ENCODE measurements at regions not wholly inside any gene's neighbourhood (a gene's known extent, or its start where the extent isn't known, plus 50 kb on each side); places are given as distances from the start of the nearest gene placed in this dataset.
"Not testable (repeated sequence)": the region's sequence is repeated elsewhere in the genome, so short reads cannot be mapped to it uniquely, and the experiment has no call there.

DNA sequence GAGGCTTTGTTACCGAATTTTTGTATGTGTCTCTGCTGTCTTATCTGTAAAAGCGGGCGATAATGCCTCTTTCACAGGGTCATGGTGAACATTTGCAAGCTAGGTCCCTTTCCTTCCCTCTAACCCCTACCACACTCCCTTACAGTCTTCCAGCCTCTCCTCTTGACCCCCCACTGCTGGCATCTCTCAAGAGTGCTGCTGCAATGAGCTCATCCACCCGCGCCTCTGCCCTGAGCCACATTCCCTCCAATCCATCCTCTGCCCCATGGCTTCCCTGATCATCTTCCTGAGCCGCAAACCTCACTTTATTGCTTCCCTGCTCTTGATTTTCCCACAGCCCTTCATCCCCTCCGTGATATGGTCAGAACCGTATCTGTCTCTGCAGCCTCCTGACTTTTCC lies 343.6 kb downstream of the BCL11B start:
- Mint-ChIP-seq H3K36me3 (peaks cover 6% of the 10 kb centered on the region), H3K4me3 (no peak overlapping the region), H3K4me1 (peaks cover 30% of the 10 kb centered on the region), H3K27ac (no peak overlapping the region), H3K9me3 (no peaks in the 10 kb centered on the region)
- DNase-seq (ENCODE audit: low spot score in 2 of 2), result no peak
- no peak for ATAC-seq

DNA sequence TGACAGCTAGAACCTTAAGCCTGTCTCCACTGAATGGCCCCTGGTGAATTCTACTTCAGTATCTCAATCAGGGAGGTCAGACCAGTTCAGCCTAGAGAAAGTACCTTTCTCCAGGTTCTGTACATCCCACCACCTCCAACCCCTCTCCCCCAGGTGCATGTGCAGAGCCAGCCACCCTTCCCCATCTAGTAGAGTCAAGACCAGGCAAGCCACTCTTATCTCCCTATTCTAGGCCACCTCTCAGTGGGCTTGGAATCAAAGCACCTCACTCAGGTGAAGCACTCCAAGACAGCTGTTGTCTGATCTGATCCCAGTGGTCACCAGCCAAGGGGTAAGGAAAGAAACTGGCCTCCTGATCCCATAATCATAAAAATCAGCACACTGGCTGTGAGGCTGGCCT lies 340.9 kb downstream of the BCL11B start:
- DNase-seq (ENCODE audit: low spot score in 2 of 2) (no peak), ATAC-seq (no peak)
- Mint-ChIP-seq H3K9me3 (no peaks in the 10 kb centered on the region), H3K4me3 (no peak overlapping the region), H3K36me3 (peaks cover 6% of the 10 kb centered on the region), H3K27ac (peak overlapping the region; percentile 83), H3K4me1 (peaks cover 48% of the 10 kb centered on the region)

DNA sequence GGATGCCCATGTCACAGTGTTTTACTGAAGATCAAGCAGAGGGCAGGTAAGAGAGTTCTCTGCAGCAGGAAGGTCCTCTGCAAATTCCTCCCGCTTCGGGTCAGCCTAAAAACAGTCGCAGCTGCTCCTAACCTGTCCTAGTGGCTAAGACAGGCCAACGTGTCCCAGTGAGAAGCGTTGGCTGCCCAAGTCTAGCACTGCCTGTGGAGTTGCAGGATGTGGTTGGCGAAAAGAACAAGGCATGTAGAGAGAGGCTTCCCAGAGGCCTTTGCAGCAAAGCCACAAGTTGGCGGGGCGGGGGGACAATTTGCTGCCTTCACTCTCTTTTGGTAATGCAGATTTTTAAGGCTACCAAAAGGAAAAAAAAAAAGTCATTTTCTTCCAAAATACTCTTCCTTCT lies 340.1 kb downstream of the BCL11B start:
- DNase-seq (ENCODE audit: low spot score in 2 of 2), result peak; percentile 19 to 60
- Mint-ChIP-seq H3K4me3 (peak overlapping the region; percentile 53), H3K27ac (peak overlapping the region; percentile 83), H3K36me3 (peaks cover 6% of the 10 kb centered on the region), H3K4me1 (peaks cover 48% of the 10 kb centered on the region), H3K9me3 (no peaks in the 10 kb centered on the region)
- peak; percentile 84 for ATAC-seq

DNA sequence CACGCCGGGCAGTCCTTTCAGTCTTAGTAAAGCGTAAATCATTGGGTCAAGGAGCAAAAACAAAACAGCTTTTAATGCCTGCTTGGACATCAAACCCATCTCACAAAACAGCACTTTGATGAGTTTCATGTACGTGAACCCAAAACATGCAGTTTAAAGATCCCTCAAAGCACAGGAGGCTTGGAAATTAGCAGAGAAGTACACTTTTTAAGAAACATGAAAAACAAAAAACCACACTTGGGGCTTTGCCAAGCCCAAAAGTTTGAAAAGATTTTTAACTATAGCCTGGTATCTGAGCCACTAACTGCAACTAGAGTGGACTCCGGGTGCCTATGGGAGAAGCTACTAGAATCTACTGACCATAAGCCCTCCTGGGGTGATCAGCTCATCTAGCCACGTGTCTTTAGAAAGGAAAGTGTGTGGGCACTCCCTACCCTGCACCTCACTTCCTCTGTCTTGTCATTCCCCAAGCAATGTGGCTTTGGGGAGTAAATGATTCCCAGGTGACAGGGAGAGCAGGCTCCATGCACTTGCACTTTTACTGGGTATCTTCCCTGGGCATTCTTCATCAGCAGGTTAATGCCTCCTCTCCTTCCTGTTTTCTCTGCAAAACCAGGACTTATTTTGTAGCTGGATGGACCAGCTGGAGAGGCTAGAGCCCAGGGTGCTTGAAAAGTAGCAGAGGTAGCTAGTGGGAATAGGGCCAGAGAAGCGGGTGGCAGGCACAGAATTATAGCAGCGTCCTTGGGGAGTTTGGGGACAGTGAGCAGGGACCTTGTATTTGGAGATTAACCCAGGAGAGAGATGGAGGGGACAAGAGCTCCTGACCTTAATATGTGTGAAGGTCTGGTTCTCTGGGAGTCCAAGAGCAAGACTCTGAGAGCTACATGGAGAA lies 339.3 kb downstream of the BCL11B start:
- Mint-ChIP-seq H3K4me1 (peaks cover 54% of the 10 kb centered on the region), H3K4me3 (peak overlapping the region; percentile 53), H3K9me3 (no peaks in the 10 kb centered on the region), H3K27ac (peak overlapping the region; percentile 83), H3K36me3 (peaks cover 6% of the 10 kb centered on the region)
- DNase-seq (ENCODE audit: low spot score in 2 of 2), result no peak
- peak; percentile 33 for ATAC-seq

DNA sequence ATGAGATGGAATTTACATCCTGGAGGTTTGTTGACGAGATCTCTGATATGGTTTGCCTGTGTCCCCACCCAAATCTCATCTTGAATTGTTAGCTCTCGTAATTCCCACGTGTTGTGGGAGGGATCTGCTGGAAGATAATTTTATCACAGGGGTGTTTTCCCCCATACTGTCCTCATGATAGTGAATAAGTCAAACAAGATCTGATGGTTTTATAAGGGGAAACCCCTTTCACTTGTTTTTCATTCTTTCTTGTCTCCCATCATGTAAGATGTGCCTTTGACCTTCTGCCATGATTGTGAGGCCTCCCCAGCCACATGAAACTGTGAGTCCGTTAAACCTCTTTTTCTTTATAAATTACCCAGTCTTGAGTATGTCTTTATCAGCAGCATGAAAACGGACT lies 337.4 kb downstream of the BCL11B start:
- H3K27ac Mint-ChIP-seq; H3K9me3 Mint-ChIP-seq; H3K4me3 Mint-ChIP-seq; H3K36me3 Mint-ChIP-seq; DNase-seq (ENCODE audit: low spot score in 2 of 2); ATAC-seq: not testable (repeated sequence)
- H3K4me1 Mint-ChIP-seq, result peaks cover 60% of the 10 kb centered on the region

DNA sequence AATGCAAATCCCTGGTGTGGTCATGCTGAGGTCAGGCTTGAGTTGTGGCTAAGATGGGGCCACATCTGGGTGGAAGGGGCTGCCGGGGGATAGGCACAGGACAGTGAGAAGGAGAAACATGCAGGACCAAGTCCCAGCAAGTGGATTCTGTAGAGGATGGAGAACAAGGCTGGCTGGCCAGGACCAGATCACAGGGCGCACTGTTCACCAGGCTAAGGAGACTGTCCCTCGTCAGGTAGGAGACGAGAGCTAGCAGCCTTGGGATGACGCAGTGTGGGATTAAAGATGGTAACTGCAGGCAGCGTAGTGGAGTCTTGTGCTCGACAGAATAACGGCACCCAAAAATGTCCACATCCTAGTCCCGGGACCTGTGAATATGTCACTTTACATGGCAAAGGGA lies 336.1 kb downstream of the BCL11B start:
- Mint-ChIP-seq H3K36me3 (peaks cover 6% of the 10 kb centered on the region), H3K9me3 (no peaks in the 10 kb centered on the region), H3K27ac (no peak overlapping the region), H3K4me3 (no peak overlapping the region), H3K4me1 (peaks cover 58% of the 10 kb centered on the region)
- DNase-seq (ENCODE audit: low spot score in 2 of 2) (no peak), ATAC-seq (no peak)

DNA sequence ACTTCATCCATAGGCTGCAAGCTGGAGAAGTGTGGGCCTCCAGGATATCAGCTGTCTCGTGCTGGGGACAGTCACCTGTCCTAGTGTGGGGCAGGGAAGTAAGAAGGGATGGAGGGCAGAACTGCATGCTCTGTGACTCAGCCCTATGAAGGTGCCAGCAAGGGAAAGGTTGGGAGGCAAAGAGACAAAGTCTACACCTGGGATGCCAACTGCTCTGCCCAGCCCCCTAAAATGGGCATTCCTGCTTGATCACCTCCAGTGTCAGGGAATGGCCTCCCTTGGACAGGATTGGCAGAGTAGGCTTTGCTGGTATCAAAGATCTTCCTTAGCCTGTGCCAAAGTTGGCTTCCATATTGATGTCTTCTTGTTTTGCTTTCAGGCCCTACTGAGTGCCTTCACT lies 335.0 kb downstream of the BCL11B start:
- peaks cover 2% of the 10 kb centered on the region for H3K36me3 Mint-ChIP-seq
- no peak for DNase-seq (ENCODE audit: low spot score in 2 of 2)
- H3K4me1 Mint-ChIP-seq, result peaks cover 53% of the 10 kb centered on the region
- H3K4me3 Mint-ChIP-seq, result no peak overlapping the region
- no peak for ATAC-seq
- H3K27ac Mint-ChIP-seq, result no peak overlapping the region
- no peaks in the 10 kb centered on the region for H3K9me3 Mint-ChIP-seq

DNA sequence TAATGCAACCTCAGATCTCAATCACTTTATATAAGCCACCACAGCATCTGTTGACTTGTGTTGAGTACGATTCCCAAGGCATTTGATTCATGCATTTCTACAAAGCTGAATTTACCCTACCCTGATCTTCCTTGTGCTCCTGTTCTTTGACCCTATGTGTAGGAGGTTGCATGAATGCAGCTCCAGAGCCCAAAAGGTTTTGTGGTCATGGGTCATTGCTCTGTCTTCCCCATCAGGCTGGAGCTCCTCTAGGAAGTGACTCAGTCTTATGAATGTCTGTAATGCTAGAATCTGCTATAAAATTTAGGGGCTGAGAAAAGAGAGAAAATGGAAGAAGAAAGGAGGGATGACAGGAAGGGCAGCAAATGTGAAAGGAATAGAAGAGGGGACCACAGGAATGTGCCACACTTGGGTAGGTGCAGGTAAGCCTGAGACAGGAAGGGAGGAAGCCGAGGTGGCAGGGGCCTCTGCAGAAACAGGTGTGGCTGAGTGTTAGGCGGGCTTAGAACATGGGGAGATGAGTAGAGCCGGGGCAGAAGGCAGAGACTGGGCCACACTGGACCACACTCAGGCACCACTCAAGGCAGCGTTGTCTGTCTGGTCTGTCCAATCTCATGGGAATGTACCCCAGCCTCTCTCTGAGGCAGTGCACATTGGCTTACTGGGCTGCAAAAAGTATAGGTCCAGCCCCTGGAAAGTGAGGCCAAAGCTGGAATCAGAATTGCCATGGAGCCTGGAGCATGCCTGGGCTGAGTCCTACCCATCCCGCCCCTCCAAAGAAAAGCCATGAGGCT lies 334.1 kb downstream of the BCL11B start:
- H3K4me3 Mint-ChIP-seq, result no peak overlapping the region
- no peak overlapping the region for H3K27ac Mint-ChIP-seq
- no peaks in the 10 kb centered on the region for H3K9me3 Mint-ChIP-seq
- H3K36me3 Mint-ChIP-seq, result no peaks in the 10 kb centered on the region
- peaks cover 45% of the 10 kb centered on the region for H3K4me1 Mint-ChIP-seq
- no peak for ATAC-seq
- DNase-seq (ENCODE audit: low spot score in 2 of 2), result no peak

DNA sequence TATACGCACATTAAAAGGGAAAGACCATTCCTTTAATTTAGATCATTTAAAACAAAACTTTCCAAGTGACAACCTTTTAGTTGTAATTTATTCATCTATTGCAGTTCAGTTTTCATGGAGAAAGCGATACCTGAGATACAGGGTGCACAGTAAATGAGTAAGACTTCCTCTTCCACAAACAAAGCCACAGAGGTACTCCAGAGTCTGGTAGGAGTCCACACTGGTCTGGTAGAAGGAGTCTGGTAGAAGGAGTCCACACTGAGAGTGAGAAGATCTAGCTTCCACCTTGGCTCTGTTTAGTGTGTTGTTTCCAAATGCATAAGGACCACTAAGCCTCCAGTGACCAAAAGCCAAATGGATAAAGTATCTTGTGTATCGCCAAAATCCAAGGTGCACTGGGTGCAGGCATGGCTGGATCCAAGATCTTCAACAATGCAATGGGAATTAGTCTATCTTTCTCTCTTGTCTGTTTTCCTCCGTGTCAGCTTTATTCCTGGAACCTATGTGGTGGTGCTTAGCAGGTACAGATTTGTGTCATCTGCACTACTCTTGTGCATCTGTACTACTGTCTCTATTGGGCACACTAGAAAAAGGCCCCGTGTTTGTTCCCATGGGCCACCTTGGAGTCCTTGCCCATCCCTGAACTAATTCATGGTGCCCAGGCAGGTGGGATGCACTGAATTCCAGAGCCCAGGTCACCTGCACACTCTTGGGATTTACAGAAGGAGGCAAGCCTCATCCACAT lies 331.1 kb downstream of the BCL11B start:
- ATAC-seq, result peak; percentile 71
- Mint-ChIP-seq H3K4me3 (no peak overlapping the region), H3K27ac (no peak overlapping the region)

DNA sequence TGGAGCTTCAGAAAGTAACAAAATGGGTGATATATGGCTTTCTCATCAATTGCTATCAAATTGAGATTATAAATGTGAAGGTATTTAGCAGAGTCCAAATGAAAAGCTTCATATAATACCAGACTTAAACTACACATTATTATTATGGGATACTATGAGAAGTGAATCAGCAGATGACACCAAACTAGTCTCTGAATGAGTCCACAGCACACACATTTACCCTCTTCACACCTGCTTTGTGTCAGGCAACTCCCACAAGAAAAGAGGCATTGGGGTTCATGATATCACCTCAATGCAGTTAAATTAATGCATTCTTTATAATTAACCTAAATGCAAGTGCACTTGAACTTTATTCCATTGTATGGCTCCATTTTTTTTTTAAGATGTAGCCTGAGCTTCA lies 330.5 kb downstream of the BCL11B start:
- Mint-ChIP-seq H3K4me3 (no peak overlapping the region), H3K27ac (no peak overlapping the region), H3K9me3 (no peaks in the 10 kb centered on the region), H3K4me1 (peaks cover 28% of the 10 kb centered on the region), H3K36me3 (no peaks in the 10 kb centered on the region)
- peak; percentile 85 for ATAC-seq
- no peak for DNase-seq (ENCODE audit: low spot score in 2 of 2)

More for the DNA sequence above, 331.1 kb downstream of the BCL11B start:
- no peaks in the 10 kb centered on the region for H3K9me3 Mint-ChIP-seq
- H3K4me1 Mint-ChIP-seq, result peaks cover 28% of the 10 kb centered on the region
- DNase-seq (ENCODE audit: low spot score in 2 of 2), result no peak
- no peaks in the 10 kb centered on the region for H3K36me3 Mint-ChIP-seq

DNA sequence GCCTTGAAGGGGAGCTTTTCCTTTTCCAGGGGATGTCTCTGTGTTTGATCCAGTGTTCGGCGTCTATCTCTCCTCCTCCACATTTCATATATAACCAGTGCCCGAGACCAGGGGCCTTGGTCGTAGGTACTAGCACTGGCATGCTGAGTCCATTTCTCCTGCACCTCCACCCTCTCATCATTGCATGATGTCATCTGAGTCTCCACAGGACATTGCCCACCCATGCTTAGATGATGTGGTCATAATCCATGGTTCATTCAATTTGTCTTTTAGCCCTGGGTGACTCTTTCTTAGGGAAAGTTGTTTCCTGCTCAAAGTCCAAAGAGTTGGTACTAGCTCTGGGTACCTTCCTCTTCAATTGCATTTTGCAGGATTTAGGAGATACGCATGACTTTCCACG lies 328.1 kb downstream of the BCL11B start:
- H3K4me1 Mint-ChIP-seq, result peaks cover 16% of the 10 kb centered on the region
- ATAC-seq (no peak), DNase-seq (ENCODE audit: low spot score in 2 of 2) (no peak)
- no peak overlapping the region for H3K4me3 Mint-ChIP-seq
- H3K36me3 Mint-ChIP-seq, result no peaks in the 10 kb centered on the region
- H3K27ac Mint-ChIP-seq, result no peak overlapping the region
- H3K9me3 Mint-ChIP-seq, result no peaks in the 10 kb centered on the region

DNA sequence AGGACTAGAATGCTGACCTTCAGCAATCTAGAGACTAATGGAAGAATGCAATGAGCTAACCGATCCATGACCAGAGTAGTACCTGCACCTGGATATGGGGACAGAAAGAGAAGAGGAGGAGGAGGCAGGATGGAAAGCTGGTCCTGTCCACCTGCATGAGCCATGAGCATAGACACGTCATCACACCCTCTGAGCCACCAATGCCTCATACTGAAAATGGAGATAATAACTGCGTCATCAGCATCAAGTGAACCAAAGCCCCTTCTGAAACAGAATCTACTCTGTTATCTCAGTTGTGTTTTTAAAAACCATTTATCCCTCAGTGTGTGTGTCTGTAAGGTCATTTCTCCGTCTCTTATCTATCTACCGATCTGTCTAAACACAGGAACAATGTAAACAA lies 327.0 kb downstream of the BCL11B start:
- Mint-ChIP-seq H3K4me1 (peaks cover 16% of the 10 kb centered on the region), H3K27ac (no peak overlapping the region), H3K36me3 (no peaks in the 10 kb centered on the region), H3K9me3 (no peaks in the 10 kb centered on the region), H3K4me3 (no peak overlapping the region)
- DNase-seq (ENCODE audit: low spot score in 2 of 2) (no peak), ATAC-seq (peak; percentile 61)

DNA sequence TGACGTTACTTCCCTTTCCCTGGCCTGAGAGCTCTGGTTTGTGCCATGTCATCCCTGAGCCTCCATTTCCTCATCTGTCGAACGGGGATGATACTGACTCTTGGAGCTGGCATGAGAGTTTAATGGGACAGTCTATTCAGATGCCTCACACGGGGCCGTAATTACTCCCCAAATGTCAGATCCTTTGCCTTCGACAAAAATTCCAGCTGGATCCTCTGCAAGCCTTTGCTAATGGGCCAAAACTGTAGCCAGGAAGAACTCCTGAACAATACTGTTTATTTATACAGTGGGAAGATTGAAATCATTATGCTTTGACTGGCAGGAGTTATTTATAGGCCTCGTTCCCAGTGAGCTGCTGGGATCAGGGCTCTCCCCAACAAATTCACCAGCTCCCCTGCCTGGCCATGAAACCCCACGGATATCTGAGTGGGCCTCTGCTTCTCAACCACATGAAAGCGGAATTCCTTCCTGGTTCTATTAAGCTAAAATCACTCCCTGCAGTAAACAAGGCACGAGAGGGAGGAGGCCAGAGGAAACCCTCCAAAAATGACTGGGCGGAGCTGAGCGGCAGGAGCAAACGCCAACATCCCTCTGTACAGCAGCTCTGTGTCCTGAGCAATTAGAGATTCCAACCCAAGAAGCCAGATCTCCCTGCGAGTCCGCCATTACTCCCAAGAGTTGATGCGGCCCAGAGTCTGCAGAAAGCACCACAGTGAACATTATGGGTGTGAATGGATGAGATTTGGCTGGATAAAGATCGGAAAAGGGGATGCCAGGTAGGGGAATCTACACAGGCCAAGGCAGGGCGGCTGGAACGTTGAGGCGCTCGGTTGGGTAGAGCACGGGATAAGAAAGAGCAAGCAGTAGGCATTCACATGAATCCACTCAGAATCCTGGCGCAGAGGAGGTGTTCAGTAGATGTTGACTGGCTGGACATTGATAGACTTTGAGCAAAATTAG lies 326.1 kb downstream of the BCL11B start:
- ATAC-seq (no peak), DNase-seq (ENCODE audit: low spot score in 2 of 2) (no peak)
- no peaks in the 10 kb centered on the region for H3K36me3 Mint-ChIP-seq
- H3K27ac Mint-ChIP-seq, result no peak overlapping the region
- no peak overlapping the region for H3K4me3 Mint-ChIP-seq
- H3K9me3 Mint-ChIP-seq, result no peaks in the 10 kb centered on the region
- H3K4me1 Mint-ChIP-seq, result peaks cover 13% of the 10 kb centered on the region

DNA sequence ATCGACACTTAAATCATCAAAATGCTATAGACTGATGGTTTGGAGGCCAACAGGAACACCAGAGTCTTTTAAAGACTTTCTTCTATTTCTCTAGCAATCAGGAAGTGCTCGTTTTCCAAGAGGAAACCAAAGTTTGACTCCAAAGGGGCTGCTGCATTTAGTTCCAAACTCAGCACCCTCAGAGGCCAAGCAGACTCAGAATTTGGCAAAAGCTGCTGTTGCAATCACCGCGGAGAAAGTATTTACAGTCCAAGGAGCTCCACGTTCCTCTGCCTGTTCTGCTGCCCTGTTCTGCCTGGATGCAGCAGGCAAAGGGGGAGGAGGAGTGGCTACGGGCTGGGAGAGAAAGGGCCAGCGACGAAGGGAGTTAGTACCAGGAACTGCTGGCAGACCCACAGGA lies 325.1 kb downstream of the BCL11B start:
- no peak for DNase-seq (ENCODE audit: low spot score in 2 of 2)
- H3K36me3 Mint-ChIP-seq, result no peaks in the 10 kb centered on the region
- H3K27ac Mint-ChIP-seq, result no peak overlapping the region
- no peak overlapping the region for H3K4me3 Mint-ChIP-seq
- H3K4me1 Mint-ChIP-seq, result peaks cover 12% of the 10 kb centered on the region
- ATAC-seq, result no peak
- H3K9me3 Mint-ChIP-seq, result no peaks in the 10 kb centered on the region

Measured in stimulated activated effector memory CD8-positive, alpha-beta T cell treated with anti-CD3 and anti-CD28 coated beads, Interleukin-12 subunit alpha, Interleukin-12 subunit beta, amount 100 ng/mL, for 72 hours (primary cell).